Fibroblast of lung (primary cell): ENCODE measurements at regions not wholly inside any gene's neighbourhood (a gene's known extent, or its start where the extent isn't known, plus 50 kb on each side); places are given as distances from the start of the nearest gene placed in this dataset.
"Not testable (repeated sequence)": the region's sequence is repeated elsewhere in the genome, so short reads cannot be mapped to it uniquely, and the experiment has no call there.

Source experiments
- DNase-seq, 2 donors: peaks; one replicate each; pipeline versions ENCODE4 v3.0.0 to v3.0.0-alpha.2; 2010; ENCODE audit warnings: low read depth in 2 of 2
- H2AFZ ChIP-seq: 2 replicates; pipeline ENCODE4 v1.5.1; 2012; ENCODE audit warnings: low read length, control low read depth, inconsistent platforms
- H3K27ac ChIP-seq: 2 replicates; pipeline ENCODE4 v1.5.1; 2011; ENCODE audit warnings: low read length, control low read depth; ENCODE audit not compliant: insufficient read depth
- H3K27me3 ChIP-seq: 2 replicates; pipeline ENCODE4 v1.5.1; 2011; ENCODE audit warnings: mild to moderate bottlenecking, low read length; ENCODE audit not compliant: control insufficient read depth, insufficient read depth
- H3K36me3 ChIP-seq: 2 replicates; pipeline ENCODE4 v1.5.1; 2011; ENCODE audit warnings: low read length; ENCODE audit not compliant: control insufficient read depth, insufficient read depth
- H3K4me1 ChIP-seq: 2 replicates; pipeline ENCODE4 v1.5.1; 2011; ENCODE audit warnings: low read length; ENCODE audit not compliant: control insufficient read depth, insufficient read depth; ENCODE audit errors: extremely low read depth
- H3K4me2 ChIP-seq: 2 replicates; pipeline ENCODE4 v1.5.1; 2011; ENCODE audit warnings: low read length, control low read depth; ENCODE audit not compliant: insufficient read depth; ENCODE audit errors: extremely low read depth
- H3K4me3 ChIP-seq, 4 experiments: fragments of 200-600 bp in 1 of 4; sonication (generic) in 1 of 4; replicated peaks in 1 of 4; 2 replicates each; pipeline ENCODE4 v1.5.1; 2011 to 2016; ENCODE audit warnings: low read length in 4 of 4, low read depth in 3 of 4, mild to moderate bottlenecking in 3 of 4, control low read depth in 2 of 4, inconsistent platforms in 1 of 4, mixed read lengths in 1 of 4; ENCODE audit not compliant: insufficient read depth in 1 of 4; ENCODE audit errors: control extremely low read depth in 1 of 4
- H3K79me2 ChIP-seq: 2 replicates; pipeline ENCODE4 v1.5.1; 2012; ENCODE audit warnings: mild to moderate bottlenecking, low read length, inconsistent platforms; ENCODE audit not compliant: control insufficient read depth, insufficient read depth
- H3K9ac ChIP-seq: 2 replicates; pipeline ENCODE4 v1.5.1; 2011; ENCODE audit warnings: mild to moderate bottlenecking, low read length, control low read depth; ENCODE audit not compliant: insufficient read depth
- H3K9me3 ChIP-seq: 2 replicates; pipeline ENCODE4 v1.5.1; 2012; ENCODE audit warnings: low read depth, low read length; ENCODE audit not compliant: control insufficient read depth, insufficient read depth
- H4K20me1 ChIP-seq: 2 replicates; pipeline ENCODE4 v1.5.1; 2011; ENCODE audit warnings: low read length; ENCODE audit not compliant: control insufficient read depth, insufficient read depth; ENCODE audit errors: extremely low read depth
- EZH2 ChIP-seq: IDR thresholded peaks from 2 replicates; pipeline ENCODE4 v1.5.1; 2012; ENCODE audit warnings: low read length, control low read depth, mild to moderate bottlenecking; ENCODE audit errors: missing control alignments
- TF ChIP-seq, protein P1 (sequence below), 2 donors: IDR thresholded peaks in 1 of 2; conservative IDR thresholded peaks in 1 of 2; 1 replicate in 1 of 2; 2 replicates in 1 of 2; pipeline ENCODE4 v1.5.1; 2011 to 2012; ENCODE audit warnings: low read length in 2 of 2, control low read depth in 1 of 2, inconsistent platforms in 1 of 2, low read depth in 1 of 2, mild to moderate bottlenecking in 1 of 2

DNA sequence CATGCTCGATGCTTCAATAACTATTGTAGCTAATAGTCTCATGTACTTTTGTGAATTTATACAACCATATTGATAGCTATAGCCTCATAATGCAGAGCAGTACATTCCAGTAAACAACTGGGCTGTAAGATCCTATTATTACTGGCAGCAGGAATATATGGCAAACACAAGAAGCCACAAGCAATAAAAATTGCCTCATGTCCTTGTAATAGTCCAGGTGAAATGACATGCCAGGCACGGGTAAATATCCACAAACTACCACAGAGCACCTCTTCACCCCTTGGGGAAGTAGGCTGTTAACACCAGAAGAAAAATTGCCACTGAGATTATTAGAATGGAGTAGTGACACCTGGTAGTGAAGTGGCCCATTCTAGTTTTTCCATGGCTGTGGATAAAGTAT, 158.3 kb downstream of the MTX2 start:
- no peak overlapping the region for H2AFZ ChIP-seq
- no peaks in the 10 kb centered on the region for H4K20me1 ChIP-seq
- H3K4me3 ChIP-seq: no peak overlapping the region
- H3K4me1 ChIP-seq: no peaks in the 10 kb centered on the region
- H3K4me2 ChIP-seq: no peak overlapping the region
- no peak for TF ChIP-seq EZH2
- TF ChIP-seq, protein P1, sequence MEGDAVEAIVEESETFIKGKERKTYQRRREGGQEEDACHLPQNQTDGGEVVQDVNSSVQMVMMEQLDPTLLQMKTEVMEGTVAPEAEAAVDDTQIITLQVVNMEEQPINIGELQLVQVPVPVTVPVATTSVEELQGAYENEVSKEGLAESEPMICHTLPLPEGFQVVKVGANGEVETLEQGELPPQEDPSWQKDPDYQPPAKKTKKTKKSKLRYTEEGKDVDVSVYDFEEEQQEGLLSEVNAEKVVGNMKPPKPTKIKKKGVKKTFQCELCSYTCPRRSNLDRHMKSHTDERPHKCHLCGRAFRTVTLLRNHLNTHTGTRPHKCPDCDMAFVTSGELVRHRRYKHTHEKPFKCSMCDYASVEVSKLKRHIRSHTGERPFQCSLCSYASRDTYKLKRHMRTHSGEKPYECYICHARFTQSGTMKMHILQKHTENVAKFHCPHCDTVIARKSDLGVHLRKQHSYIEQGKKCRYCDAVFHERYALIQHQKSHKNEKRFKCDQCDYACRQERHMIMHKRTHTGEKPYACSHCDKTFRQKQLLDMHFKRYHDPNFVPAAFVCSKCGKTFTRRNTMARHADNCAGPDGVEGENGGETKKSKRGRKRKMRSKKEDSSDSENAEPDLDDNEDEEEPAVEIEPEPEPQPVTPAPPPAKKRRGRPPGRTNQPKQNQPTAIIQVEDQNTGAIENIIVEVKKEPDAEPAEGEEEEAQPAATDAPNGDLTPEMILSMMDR (conservative IDR thresholded peaks at IDR 0.05 in 1 of 2, IDR thresholded peaks at IDR 0.05 in 1 of 2; ENCODE audit: low read depth in 1 of 2, low read length in 2 of 2): no peak
- H3K9ac ChIP-seq: no peak overlapping the region
- H3K36me3 ChIP-seq: no peaks in the 10 kb centered on the region
- DNase-seq: no peak
- no peaks in the 10 kb centered on the region for H3K9me3 ChIP-seq
- H3K27me3 ChIP-seq: peaks cover 2% of the 10 kb centered on the region
- no peak overlapping the region for H3K27ac ChIP-seq
- H3K79me2 ChIP-seq: no peaks in the 10 kb centered on the region

DNA sequence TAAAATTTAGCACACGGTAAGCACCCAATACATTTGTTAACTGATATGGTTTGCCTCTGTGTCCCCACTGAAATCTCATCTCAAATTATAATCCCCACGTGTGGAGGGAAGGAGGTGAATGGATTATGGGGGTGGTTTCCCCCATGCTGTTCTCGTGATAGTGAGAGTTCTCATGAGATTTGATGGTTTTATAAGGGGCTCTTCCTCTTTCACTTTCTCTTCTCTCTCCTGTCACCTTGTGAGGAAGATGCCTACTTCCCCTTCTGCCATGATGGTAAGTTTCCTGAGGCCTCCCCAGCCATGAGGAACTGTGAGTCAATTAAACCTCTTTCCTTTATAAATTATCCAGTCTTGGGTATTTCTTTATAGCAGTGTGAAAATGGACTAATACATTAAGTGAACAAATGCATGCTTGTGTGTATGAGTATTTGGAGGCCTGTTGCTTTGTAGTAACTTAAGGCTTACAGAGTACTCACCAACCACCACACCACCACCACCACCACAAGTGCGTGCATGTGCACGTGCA, 159.8 kb downstream of the MTX2 start:
- H3K4me1 ChIP-seq, H3K36me3 ChIP-seq, H3K4me3 ChIP-seq, DNase-seq, H2AFZ ChIP-seq, H3K4me2 ChIP-seq, H3K27me3 ChIP-seq, H3K27ac ChIP-seq, H3K9ac ChIP-seq, H4K20me1 ChIP-seq, H3K79me2 ChIP-seq, H3K9me3 ChIP-seq: not testable (repeated sequence)

DNA sequence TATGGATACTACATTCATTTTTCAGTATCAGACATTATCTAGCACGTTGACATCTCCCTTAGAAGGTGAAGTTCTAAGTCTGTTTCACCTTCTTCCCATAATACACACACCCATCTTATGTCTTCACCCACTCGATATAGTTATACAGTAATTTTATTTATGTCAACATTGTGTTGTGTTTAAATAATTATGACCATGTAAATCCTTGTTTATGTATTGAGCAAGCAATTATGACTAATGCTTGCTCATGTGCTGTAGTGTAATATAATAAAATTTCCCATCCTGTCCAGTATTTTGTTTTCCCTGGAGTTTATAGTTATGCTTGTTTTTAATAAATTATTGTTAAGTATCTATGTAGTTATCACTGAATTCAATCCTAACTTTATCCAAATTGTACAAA, 163.2 kb downstream of the MTX2 start:
- no peaks in the 10 kb centered on the region for H4K20me1 ChIP-seq
- no peaks in the 10 kb centered on the region for H3K79me2 ChIP-seq
- H3K4me1 ChIP-seq: no peaks in the 10 kb centered on the region
- H3K9ac ChIP-seq: no peak overlapping the region
- H3K27me3 ChIP-seq: no peaks in the 10 kb centered on the region
- H3K36me3 ChIP-seq: no peaks in the 10 kb centered on the region
- DNase-seq: peak in 1 of 2 donors; percentile 39
- H2AFZ ChIP-seq: no peak overlapping the region
- no peak overlapping the region for H3K27ac ChIP-seq
- H3K4me3 ChIP-seq: no peak overlapping the region
- no peak for TF ChIP-seq EZH2
- TF ChIP-seq, protein P1 (conservative IDR thresholded peaks at IDR 0.05 in 1 of 2, IDR thresholded peaks at IDR 0.05 in 1 of 2; ENCODE audit: low read depth in 1 of 2, low read length in 2 of 2): no peak
- H3K4me2 ChIP-seq: no peak overlapping the region
- H3K9me3 ChIP-seq: no peaks in the 10 kb centered on the region
